C4-2B (cell line): ENCODE measurements at regions not wholly inside any gene's neighbourhood (a gene's known extent, or its start where the extent isn't known, plus 50 kb on each side); places are given as distances from the start of the nearest gene placed in this dataset.

Source experiments
- H3K27ac ChIP-seq: fragments of 450-650 bp; 2 replicates; pipeline ENCODE4 v1.5.1; 2017
- ZFX ChIP-seq: fragments of 450-650 bp; IDR thresholded peaks from 2 replicates; pipeline ENCODE4 v1.6.1; 2017
- TF ChIP-seq, protein P1 (sequence below): fragments of 450-650 bp; conservative IDR thresholded peaks from 2 replicates; pipeline ENCODE4 v1.5.1; 2017; ENCODE audit warnings: mild to moderate bottlenecking

DNA sequence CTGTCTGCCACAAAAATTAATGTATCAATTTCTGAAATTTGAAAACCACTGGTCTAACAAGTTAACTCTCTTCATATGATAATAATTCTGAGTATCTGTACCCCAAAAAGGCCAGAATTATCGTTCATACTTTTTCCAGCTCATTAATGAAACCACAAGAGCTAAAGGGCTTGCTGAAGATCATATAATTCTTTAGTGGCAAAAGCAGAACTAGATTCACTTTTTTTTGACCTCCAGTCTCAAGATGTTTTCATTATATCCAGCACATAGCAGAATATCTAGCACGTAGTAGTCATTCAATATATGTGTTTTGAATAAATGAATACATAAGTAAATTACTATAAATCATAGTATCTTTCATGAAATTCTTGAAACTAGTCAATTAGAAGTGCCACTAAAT is 246.7 kb upstream of the KCNH8 start:
- no peak for TF ChIP-seq ZFX
- TF ChIP-seq, protein P1, sequence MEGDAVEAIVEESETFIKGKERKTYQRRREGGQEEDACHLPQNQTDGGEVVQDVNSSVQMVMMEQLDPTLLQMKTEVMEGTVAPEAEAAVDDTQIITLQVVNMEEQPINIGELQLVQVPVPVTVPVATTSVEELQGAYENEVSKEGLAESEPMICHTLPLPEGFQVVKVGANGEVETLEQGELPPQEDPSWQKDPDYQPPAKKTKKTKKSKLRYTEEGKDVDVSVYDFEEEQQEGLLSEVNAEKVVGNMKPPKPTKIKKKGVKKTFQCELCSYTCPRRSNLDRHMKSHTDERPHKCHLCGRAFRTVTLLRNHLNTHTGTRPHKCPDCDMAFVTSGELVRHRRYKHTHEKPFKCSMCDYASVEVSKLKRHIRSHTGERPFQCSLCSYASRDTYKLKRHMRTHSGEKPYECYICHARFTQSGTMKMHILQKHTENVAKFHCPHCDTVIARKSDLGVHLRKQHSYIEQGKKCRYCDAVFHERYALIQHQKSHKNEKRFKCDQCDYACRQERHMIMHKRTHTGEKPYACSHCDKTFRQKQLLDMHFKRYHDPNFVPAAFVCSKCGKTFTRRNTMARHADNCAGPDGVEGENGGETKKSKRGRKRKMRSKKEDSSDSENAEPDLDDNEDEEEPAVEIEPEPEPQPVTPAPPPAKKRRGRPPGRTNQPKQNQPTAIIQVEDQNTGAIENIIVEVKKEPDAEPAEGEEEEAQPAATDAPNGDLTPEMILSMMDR: no peak
- no peak overlapping the region for H3K27ac ChIP-seq

DNA sequence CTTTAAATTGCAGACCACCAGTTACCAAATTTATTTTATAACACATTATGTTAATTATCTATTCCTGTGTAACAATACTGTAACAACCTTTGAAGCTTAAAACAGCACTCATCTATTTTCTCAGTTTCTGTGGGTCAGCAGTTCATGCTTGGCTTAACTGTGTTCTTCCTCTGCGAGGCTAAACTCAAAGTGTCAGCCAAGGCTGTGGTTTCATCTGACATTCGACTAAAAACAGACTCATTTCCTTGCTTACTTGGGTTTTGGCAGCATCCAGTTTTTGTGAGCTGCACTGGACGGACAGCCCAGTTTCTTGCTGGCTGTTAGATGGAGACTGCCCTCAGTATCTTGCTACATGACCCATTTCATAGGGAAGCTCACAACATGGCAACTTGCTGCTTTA is 247.3 kb upstream of the KCNH8 start:
- TF ChIP-seq, protein P1: no peak
- TF ChIP-seq ZFX: no peak

DNA sequence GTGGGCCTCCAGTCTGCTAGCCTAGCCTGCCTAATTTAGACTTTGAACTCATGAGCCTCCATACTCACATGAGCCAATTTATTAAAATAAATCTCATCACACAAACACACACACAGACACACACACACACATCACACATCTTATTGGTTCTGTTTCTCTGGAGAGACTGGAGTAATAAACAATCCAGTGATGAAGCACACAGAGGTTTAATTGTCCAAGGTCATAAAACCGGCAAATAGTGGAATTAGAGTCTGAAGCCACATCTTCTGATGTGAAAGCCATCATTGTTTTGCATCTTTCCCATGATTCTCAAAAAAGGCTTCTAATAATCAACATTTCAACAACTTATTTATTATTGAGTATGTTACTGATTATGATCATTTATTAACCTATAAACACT is 249.4 kb upstream of the KCNH8 start:
- TF ChIP-seq ZFX: no peak
- TF ChIP-seq, protein P1: no peak
- H3K27ac ChIP-seq: no peak overlapping the region

More for the DNA sequence above, 247.3 kb upstream of the KCNH8 start:
- H3K27ac ChIP-seq: no peak overlapping the region

DNA sequence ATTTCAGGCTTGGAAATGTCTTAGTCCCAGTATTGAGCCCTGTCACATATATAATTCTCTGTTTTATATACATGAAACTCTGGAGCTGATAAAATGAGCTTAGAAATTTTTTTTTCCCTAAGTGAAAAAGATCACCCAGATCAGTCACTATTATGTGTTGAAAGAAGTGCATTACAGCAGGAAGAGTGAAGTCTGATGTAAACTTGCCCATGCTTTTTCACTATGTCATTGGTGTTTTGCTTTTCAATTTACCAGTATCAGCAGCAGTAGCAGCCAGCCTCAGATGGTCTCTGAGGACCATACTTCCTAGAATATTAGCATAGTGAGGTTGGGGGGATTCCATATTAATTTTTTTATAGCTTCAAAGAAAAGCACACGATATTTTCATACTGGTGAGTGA is 255.6 kb upstream of the KCNH8 start:
- TF ChIP-seq, protein P1: no peak
- TF ChIP-seq ZFX: no peak

DNA sequence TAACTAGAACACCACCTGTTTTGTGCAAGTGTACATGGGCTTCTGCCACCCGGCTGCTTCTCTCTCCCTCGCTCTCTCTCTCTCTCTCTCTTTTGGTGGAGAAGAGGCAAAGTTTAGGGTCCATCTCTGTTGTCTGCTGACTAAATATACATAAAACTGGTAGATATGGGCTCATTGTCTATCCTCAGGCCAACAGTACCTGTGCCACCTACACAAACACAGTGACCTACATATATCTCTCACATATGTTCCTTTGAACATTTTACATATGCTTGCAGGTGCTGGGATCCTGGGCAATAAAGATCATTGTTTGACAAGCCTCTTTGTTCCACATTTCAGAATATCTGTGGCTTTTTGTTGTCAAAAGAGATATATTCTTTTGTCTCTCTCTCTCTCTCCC is 256.3 kb upstream of the KCNH8 start:
- TF ChIP-seq, protein P1: no peak
- TF ChIP-seq ZFX: no peak
- H3K27ac ChIP-seq: no peak overlapping the region

More for the DNA sequence above, 255.6 kb upstream of the KCNH8 start:
- no peak overlapping the region for H3K27ac ChIP-seq

DNA sequence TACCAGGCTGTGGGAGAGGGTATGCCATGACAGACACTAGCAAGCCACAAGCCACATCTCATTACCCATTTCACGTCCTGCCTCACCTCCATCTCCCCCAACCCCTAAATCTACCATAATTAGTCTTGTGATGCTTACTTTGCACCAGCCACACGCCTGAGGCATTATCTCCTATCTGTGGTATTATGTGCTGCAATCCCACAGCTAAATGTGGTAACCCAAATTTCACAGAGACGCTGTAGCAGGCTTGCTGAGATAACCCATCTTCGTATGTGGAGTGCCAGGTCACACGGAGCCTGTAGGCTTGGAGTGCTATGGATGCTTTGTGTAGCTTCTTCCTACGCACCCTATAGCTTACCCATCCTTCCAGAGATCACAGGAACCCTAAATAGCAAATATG is 256.7 kb upstream of the KCNH8 start:
- no peak overlapping the region for H3K27ac ChIP-seq
- TF ChIP-seq, protein P1: no peak
- TF ChIP-seq ZFX: no peak

DNA sequence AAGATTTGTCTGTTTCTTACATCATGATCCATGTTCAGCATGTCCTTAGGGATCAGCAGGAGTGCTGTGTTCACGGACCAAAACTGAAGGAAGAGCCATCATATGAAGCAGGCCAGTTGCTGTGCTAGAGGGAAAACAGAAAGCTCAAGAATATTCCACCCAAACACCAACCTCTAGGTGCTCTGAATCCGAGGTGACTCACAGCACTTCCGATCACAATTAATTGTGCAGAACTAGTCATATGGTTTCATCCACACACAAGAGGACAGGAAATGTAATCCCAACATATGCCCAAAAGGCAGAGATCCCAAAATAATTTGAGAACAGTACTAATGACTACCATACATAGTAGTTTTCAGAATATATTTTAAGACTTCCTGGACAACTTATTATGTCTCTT is 257.9 kb upstream of the KCNH8 start:
- TF ChIP-seq, protein P1: no peak
- TF ChIP-seq ZFX: no peak
- no peak overlapping the region for H3K27ac ChIP-seq
